Prostate gland (tissue), 2 donors: ENCODE measurements at regions not wholly inside any gene's neighbourhood (a gene's known extent, or its start where the extent isn't known, plus 50 kb on each side); places are given as distances from the start of the nearest gene placed in this dataset.

Experiments
- DNase-seq: peaks from one replicate; pipeline ENCODE4 v3.0.0-alpha.2; 2019; ENCODE audit warnings: low spot score
- H3K27ac ChIP-seq, 2 donors: fragments of 200-600 bp; sonication (generic); 2 replicates each; pipeline ENCODE4 v1.5.1; 2017 to 2019
- H3K27me3 ChIP-seq: fragments of 200-600 bp; sonication (generic); replicated peaks from 2 replicates; pipeline ENCODE4 v1.5.1; 2019; ENCODE audit not compliant: insufficient read depth
- H3K36me3 ChIP-seq, 2 donors: fragments of 200-600 bp; sonication (generic); 1 replicate in 1 of 2; 2 replicates in 1 of 2; pipeline versions ENCODE4 v1.5.1 to v1.8.1; 2017 to 2019
- H3K4me1 ChIP-seq: fragments of 200-600 bp; sonication (generic); replicated peaks from 2 replicates; pipeline ENCODE4 v1.5.1; 2019
- H3K4me3 ChIP-seq, 2 donors: fragments of 200-600 bp; sonication (generic); 2 replicates each; pipeline ENCODE4 v1.5.1; 2017 to 2019
- H3K9me3 ChIP-seq: fragments of 200-600 bp; sonication (generic); 2 replicates; pipeline ENCODE4 v1.5.1; 2017
- POLR2A ChIP-seq: fragments of 450-650 bp; IDR thresholded peaks from one replicate; pipeline ENCODE4 v1.6.1; 2016; ENCODE audit warnings: antibody characterized with exemption, mild to moderate bottlenecking
- POLR2AphosphoS5 ChIP-seq: sonication (generic); formaldehyde crosslinking; IDR thresholded peaks from one replicate; pipeline ENCODE4 v1.6.1; 2017; ENCODE audit warnings: antibody characterized with exemption
- WGBS: methylation state at CpG from one replicate; pipeline ENCODE4 v1.1.5; 2018; 5-methylcytosine and 5-hydroxymethylcytosine counted together
- intact Hi-C: fragments of 100-400 bp; cut with DNase I; formaldehyde crosslinking; loops from one replicate; pipeline ENCODE4 v1.14.2; 2022
- TF ChIP-seq, protein P1 (sequence below), 4 experiments: fragments of 200-600 bp in 2 of 4; fragments of 450-650 bp in 2 of 4; sonication (generic) in 2 of 4; IDR thresholded peaks; 1 replicate in 3 of 4; 2 replicates in 1 of 4; pipeline ENCODE4 v1.5.1; 2016 to 2019; ENCODE audit warnings: antibody characterized with exemption in 4 of 4, mild to moderate bottlenecking in 2 of 4, moderate library complexity in 2 of 4

DNA sequence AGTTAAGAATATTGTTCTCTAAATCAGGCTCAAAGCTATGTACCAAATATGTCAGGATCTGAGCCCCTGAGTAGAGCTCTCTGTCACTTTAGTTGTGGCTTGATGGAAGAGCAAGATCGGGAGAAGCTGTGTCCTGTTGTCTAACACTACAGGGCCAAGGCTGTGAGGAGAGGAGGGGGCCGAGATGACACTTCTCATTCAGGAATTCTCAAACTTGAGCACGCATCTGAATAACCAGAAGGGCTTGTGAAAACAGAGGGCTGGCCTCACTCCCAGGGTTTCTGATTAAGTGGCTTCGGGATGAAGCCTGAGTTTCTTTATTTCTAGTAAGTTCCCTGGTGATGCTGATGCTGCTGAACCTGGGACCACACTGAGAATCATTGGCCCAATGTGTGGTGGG is 209.2 kb upstream of the DAB1 start:
- intact Hi-C loops: no loop called here
- H3K36me3 ChIP-seq: no peaks in the 10 kb centered on the region
- WGBS: 46% methylated on average over 4 of the region's 4 CpGs
- H3K27me3 ChIP-seq: no peaks in the 10 kb centered on the region
- no peak for TF ChIP-seq POLR2A
- TF ChIP-seq POLR2AphosphoS5: no peak
- TF ChIP-seq, protein P1, sequence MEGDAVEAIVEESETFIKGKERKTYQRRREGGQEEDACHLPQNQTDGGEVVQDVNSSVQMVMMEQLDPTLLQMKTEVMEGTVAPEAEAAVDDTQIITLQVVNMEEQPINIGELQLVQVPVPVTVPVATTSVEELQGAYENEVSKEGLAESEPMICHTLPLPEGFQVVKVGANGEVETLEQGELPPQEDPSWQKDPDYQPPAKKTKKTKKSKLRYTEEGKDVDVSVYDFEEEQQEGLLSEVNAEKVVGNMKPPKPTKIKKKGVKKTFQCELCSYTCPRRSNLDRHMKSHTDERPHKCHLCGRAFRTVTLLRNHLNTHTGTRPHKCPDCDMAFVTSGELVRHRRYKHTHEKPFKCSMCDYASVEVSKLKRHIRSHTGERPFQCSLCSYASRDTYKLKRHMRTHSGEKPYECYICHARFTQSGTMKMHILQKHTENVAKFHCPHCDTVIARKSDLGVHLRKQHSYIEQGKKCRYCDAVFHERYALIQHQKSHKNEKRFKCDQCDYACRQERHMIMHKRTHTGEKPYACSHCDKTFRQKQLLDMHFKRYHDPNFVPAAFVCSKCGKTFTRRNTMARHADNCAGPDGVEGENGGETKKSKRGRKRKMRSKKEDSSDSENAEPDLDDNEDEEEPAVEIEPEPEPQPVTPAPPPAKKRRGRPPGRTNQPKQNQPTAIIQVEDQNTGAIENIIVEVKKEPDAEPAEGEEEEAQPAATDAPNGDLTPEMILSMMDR (IDR thresholded peaks at IDR 0.05): no peak
- H3K27ac ChIP-seq: no peak overlapping the region
- no peaks in the 10 kb centered on the region for H3K9me3 ChIP-seq
- DNase-seq: no peak
- H3K4me1 ChIP-seq: no peaks in the 10 kb centered on the region
- H3K4me3 ChIP-seq: no peak overlapping the region

DNA sequence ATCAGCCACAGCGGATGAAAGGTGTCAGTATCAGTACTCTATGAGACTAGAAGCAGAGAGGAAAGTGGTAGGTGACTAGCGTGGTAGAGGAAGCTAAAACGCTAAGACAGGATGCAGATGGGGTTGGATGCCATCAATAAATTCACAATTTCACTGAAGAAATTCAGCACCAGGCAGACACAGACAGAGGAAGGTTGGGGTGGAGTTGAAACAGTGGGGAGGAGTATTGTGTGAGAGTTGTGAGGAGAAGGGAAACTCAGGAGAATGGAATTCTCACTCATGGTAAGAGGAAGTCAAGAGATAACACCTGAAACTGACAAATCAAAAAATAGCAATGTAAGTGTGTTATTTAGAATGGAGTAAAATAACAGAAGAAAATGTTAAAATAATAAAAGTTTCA is 208.5 kb upstream of the DAB1 start:
- no peaks in the 10 kb centered on the region for H3K27me3 ChIP-seq
- TF ChIP-seq POLR2A (no peak), POLR2AphosphoS5 (no peak)
- TF ChIP-seq, protein P1 (IDR thresholded peaks at IDR 0.05): no peak
- H3K4me1 ChIP-seq: no peaks in the 10 kb centered on the region
- no peaks in the 10 kb centered on the region for H3K9me3 ChIP-seq
- intact Hi-C loops: no loop called here
- no peak overlapping the region for H3K27ac ChIP-seq
- no peak for DNase-seq
- H3K36me3 ChIP-seq: no peaks in the 10 kb centered on the region
- 62% methylated on average over 3 of the region's 3 CpGs for WGBS
- no peak overlapping the region for H3K4me3 ChIP-seq

DNA sequence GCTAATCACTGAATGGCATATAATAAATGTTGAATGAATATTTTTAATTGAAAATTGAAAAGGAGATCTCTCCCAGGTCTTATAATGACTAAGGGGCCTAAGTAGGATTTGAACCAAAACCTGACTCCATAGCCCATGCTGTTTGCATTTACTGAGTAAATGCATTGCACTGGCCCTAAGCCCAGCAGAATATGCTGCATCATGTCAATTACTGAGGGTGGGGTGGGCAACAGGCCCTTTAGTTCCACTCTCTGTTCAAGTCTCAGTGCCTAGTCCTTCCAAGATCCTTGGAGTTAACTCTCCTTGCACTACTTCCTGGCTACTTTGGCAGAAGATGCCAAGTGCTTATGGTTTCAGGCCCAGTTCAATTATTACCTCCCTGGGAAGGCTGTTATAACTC is 203.8 kb upstream of the DAB1 start:
- H3K4me3 ChIP-seq: no peak overlapping the region
- no peaks in the 10 kb centered on the region for H3K36me3 ChIP-seq
- TF ChIP-seq POLR2AphosphoS5: no peak
- TF ChIP-seq, protein P1 (IDR thresholded peaks at IDR 0.05): no peak
- no peak for TF ChIP-seq POLR2A
- intact Hi-C loops: no loop called here
- H3K27ac ChIP-seq: no peak overlapping the region
- H3K27me3 ChIP-seq: no peaks in the 10 kb centered on the region
- no peaks in the 10 kb centered on the region for H3K4me1 ChIP-seq
- DNase-seq: no peak
- no peaks in the 10 kb centered on the region for H3K9me3 ChIP-seq

DNA sequence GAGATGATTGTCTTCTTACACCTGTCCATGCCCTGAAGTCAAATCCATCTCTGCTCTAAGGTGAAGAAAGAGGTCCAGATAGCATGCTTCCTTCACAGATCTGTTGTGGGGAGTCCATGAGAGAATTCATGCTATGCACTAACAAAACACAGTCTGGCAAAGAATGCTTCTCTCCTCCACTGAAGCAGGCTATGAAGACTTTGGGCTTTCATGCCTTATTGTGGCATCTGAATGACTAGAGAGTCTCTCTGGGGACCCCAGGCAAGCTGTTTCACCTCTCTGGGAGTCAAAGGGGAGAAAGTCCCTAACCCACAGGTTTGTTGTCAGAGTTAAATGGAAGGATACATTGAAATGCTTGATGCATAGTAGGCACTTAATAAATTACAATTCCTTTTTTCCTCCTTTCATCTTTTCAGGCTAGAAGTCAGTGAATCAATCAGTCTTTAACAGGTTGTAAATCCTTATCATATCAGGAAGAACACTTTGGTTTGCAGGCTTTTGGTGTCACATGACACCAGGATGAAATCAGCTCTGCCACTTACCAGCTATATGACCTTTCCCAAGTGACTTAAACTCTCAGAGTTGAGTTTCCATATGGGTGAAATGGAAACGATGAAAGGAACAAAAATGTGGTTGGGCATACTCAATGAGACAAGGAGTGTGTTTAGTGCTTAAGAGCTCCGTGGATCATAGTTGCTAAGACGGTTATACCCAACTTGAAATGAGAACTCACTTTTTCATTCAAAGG is 200.1 kb upstream of the DAB1 start:
- WGBS: 69% methylated on average over 3 of the region's 3 CpGs

More for the DNA sequence above, 200.1 kb upstream of the DAB1 start:
- Histone ChIP-seq H3K4me3 (no peak overlapping the region), H3K4me1 (no peaks in the 10 kb centered on the region), H3K36me3 (no peaks in the 10 kb centered on the region), H3K27me3 (no peaks in the 10 kb centered on the region), H3K9me3 (no peaks in the 10 kb centered on the region), H3K27ac (no peak overlapping the region)
- DNase-seq: no peak
- intact Hi-C loops: no loop called here
- TF ChIP-seq POLR2A: no peak
- TF ChIP-seq, protein P1 (IDR thresholded peaks at IDR 0.05): no peak
- TF ChIP-seq POLR2AphosphoS5: no peak
